ENCODE measurements at regions not wholly inside any gene's neighbourhood (a gene's known extent, or its start where the extent isn't known, plus 50 kb on each side); places are given as distances from the start of the nearest gene placed in this dataset.

DNA sequence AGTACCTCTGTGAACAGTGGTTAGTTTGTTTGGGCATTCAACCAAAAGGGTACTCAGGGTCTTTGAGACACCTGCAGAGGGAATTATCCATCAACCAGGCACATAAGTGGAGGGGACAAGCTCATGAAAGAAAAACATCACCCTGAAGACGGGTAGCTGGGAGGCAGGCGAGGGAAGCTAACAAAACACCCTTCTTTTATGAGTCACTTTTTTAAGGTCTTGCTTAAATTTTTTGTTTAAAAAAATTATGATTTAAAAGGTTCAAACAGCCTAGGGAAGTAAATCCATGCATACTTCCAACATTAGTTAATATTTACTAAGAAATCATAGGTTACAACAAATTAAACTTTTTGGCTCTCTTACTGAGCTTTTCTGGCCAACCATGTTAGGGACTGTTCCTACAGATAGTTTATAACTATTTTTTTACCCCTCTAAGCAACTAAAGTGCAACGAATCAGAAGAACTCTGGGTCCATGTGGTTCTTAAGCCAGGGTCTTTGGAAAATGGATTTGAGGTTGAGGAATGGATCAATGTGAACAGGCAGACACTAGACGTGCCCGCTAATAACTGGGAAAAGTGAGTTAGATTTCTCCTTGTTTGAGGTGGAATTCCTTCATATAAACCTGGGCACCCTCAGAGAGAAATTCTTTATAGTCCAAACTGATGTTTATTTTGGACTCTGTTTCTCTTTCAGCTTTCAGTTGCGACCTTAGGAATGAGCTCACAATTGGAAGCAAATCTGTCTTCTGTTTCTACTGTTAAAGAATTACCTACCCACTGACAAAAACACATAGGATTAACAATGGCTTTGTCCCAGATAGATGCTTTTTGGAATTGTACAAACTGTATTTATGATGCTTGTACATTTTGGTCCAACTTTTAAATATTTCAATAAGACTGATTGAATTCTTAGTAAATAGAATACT lies 123.0 kb downstream of the LYPLAL1 start:
- Mint-ChIP-seq H3K27ac (peak overlapping the region; percentile 31), H3K36me3 (peaks cover 7% of the 10 kb centered on the region), H3K4me3 (no peak overlapping the region), H3K4me1 (peaks cover 30% of the 10 kb centered on the region), H3K9me3 (no peaks in the 10 kb centered on the region), H3K27me3 (ENCODE audit: low read depth) (no peaks in the 10 kb centered on the region)
- TF ChIP-seq, protein P1, sequence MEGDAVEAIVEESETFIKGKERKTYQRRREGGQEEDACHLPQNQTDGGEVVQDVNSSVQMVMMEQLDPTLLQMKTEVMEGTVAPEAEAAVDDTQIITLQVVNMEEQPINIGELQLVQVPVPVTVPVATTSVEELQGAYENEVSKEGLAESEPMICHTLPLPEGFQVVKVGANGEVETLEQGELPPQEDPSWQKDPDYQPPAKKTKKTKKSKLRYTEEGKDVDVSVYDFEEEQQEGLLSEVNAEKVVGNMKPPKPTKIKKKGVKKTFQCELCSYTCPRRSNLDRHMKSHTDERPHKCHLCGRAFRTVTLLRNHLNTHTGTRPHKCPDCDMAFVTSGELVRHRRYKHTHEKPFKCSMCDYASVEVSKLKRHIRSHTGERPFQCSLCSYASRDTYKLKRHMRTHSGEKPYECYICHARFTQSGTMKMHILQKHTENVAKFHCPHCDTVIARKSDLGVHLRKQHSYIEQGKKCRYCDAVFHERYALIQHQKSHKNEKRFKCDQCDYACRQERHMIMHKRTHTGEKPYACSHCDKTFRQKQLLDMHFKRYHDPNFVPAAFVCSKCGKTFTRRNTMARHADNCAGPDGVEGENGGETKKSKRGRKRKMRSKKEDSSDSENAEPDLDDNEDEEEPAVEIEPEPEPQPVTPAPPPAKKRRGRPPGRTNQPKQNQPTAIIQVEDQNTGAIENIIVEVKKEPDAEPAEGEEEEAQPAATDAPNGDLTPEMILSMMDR (IDR thresholded peaks at IDR 0.05; ENCODE audit: unreplicated experiment), result no peak
- no peak for DNase-seq (ENCODE audit: low spot score in 2 of 2, unreplicated experiment in 2 of 2)

DNA sequence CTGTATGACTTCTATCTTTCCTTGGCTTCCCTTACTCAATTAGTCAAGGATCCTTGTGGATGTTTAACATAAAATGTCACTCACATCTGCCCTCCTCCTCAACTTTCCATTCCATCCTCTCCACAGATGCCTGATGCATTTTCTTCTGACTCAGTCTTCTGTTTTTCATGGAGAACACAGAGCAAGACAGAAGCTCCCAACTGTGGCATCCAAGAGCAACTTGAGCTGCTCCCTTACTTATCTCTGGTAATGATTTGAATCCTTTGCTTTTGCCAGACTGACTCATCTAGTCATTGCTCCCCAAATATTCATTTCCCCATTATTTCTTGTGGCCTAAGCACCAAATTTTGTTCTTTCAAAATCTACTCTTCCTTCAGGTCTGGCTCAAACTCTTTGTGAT lies 120.6 kb downstream of the LYPLAL1 start:
- DNase-seq (ENCODE audit: low spot score in 2 of 2, unreplicated experiment in 2 of 2), result no peak
- Mint-ChIP-seq H3K27ac (no peak overlapping the region), H3K36me3 (peaks cover 7% of the 10 kb centered on the region), H3K9me3 (no peaks in the 10 kb centered on the region), H3K27me3 (ENCODE audit: low read depth) (no peaks in the 10 kb centered on the region), H3K4me1 (peaks cover 29% of the 10 kb centered on the region), H3K4me3 (no peak overlapping the region)
- TF ChIP-seq, protein P1 (IDR thresholded peaks at IDR 0.05; ENCODE audit: unreplicated experiment), result no peak

DNA sequence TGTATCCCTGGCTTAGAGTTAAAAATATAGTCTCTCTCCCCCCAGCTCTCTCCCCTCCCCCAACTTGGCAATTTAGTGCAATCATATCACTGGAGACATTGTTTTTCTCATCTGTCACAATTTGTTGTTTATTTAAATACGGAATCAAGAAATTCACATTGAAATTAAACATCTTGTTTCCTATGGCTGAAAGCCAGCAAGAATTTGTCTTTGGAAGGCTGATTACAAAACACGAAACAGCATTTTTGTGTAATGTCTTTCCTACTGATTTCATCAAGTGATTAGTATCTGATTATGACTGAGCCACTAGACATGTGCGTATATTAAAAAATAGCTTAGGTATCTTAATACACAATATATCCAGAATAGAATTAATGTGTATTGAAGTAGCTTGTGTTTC lies 119.7 kb downstream of the LYPLAL1 start:
- DNase-seq (ENCODE audit: low spot score in 2 of 2, unreplicated experiment in 2 of 2), result no peak
- Mint-ChIP-seq H3K4me3 (no peak overlapping the region), H3K4me1 (peaks cover 21% of the 10 kb centered on the region), H3K36me3 (peaks cover 7% of the 10 kb centered on the region), H3K27ac (peak overlapping the region; percentile 61), H3K27me3 (ENCODE audit: low read depth) (no peaks in the 10 kb centered on the region), H3K9me3 (no peaks in the 10 kb centered on the region)
- TF ChIP-seq, protein P1 (IDR thresholded peaks at IDR 0.05; ENCODE audit: unreplicated experiment), result no peak

DNA sequence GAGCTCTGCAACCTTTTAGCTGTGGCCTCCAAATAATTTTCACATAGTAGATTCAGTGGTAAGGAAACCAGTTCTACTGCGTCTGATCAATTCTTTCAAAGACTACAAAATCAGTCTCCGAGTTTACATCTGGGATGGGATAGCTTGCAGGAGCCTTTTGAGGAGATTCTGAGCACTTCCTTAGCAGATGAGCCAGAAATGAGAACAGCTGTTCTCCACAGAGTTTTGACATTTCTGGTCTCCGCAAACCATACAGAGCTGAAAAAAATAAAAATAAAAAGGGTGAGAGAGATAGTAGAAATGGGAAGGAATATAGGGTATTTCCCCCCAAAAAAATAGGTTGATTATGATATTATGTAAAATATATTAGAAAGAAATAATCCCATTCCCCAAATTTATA lies 119.3 kb downstream of the LYPLAL1 start:
- TF ChIP-seq, protein P1 (IDR thresholded peaks at IDR 0.05; ENCODE audit: unreplicated experiment), result no peak
- H3K27ac Mint-ChIP-seq, result no peak overlapping the region
- H3K27me3 Mint-ChIP-seq (ENCODE audit: low read depth), result no peaks in the 10 kb centered on the region
- H3K4me3 Mint-ChIP-seq, result no peak overlapping the region
- no peak for DNase-seq (ENCODE audit: low spot score in 2 of 2, unreplicated experiment in 2 of 2)
- no peaks in the 10 kb centered on the region for H3K9me3 Mint-ChIP-seq
- peaks cover 19% of the 10 kb centered on the region for H3K4me1 Mint-ChIP-seq
- H3K36me3 Mint-ChIP-seq, result peaks cover 7% of the 10 kb centered on the region

DNA sequence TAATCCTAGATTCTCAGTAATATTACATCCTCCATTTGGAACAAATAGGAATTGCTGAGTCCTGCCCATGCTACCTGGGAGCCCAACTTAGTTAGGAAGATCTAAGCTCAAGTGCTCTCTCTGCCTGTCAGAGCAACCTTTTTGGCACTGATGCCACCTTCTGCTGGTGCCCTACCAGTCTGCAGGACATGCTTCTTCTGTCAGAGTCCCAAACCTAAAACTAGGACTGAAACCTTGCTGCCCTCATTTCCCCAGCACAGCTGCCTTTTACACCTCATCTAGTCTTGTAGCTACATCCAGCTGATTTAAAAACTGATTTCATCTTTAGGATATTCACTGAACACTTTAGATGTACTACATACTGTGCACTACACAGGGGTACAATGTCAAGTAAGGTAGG lies 118.7 kb downstream of the LYPLAL1 start:
- TF ChIP-seq, protein P1 (IDR thresholded peaks at IDR 0.05; ENCODE audit: unreplicated experiment), result no peak
- Mint-ChIP-seq H3K27ac (no peak overlapping the region), H3K27me3 (ENCODE audit: low read depth) (no peaks in the 10 kb centered on the region), H3K4me1 (peaks cover 16% of the 10 kb centered on the region), H3K9me3 (no peaks in the 10 kb centered on the region), H3K4me3 (no peak overlapping the region), H3K36me3 (peaks cover 7% of the 10 kb centered on the region)
- no peak for DNase-seq (ENCODE audit: low spot score in 2 of 2, unreplicated experiment in 2 of 2)
